ENCODE measurements at regions not wholly inside any gene's neighbourhood (a gene's known extent, or its start where the extent isn't known, plus 50 kb on each side); places are given as distances from the start of the nearest gene placed in this dataset.

GRCh38 chr18:76684265-76684664 lies 138.1 kb upstream of the ZNF236 start:
- DNase-seq (ENCODE audit: low spot score): no peak

GRCh38 chr18:76679945-76680344 lies 142.4 kb upstream of the ZNF236 start:
- DNase-seq (ENCODE audit: low spot score): no peak

- DNase-seq (ENCODE audit: low spot score): no peak
Observed at GRCh38 chr18:76679259-76679658, 143.1 kb upstream of the ZNF236 start.

- no peak for DNase-seq (ENCODE audit: low spot score)
Observed at GRCh38 chr18:76678248-76678647, 144.1 kb upstream of the ZNF236 start.

GRCh38 chr18:76674596-76674995 lies 147.8 kb upstream of the ZNF236 start:
- DNase-seq (ENCODE audit: low spot score): no peak

- no peak for DNase-seq (ENCODE audit: low spot score)
Observed at GRCh38 chr18:76673281-76674185, 148.8 kb upstream of the ZNF236 start.

- DNase-seq (ENCODE audit: low spot score): no peak
Observed at GRCh38 chr18:76672627-76673026, 149.7 kb upstream of the ZNF236 start.

- DNase-seq (ENCODE audit: low spot score): no peak
Observed at GRCh38 chr18:76670564-76671288, 151.6 kb upstream of the ZNF236 start.

GRCh38 chr18:76668546-76668945 lies 153.8 kb upstream of the ZNF236 start:
- no peak for DNase-seq (ENCODE audit: low spot score)

- DNase-seq (ENCODE audit: low spot score): no peak
Observed at GRCh38 chr18:76668119-76668518, 154.2 kb upstream of the ZNF236 start.

- no peak for DNase-seq (ENCODE audit: low spot score)
Observed at GRCh38 chr18:76667603-76668002, 154.8 kb upstream of the ZNF236 start.

GRCh38 chr18:76662626-76663025 lies 159.7 kb upstream of the ZNF236 start:
- no peak for DNase-seq (ENCODE audit: low spot score)

GRCh38 chr18:76660571-76661192 lies 161.7 kb upstream of the ZNF236 start:
- DNase-seq (ENCODE audit: low spot score): no peak

- no peak for DNase-seq (ENCODE audit: low spot score)
Observed at GRCh38 chr18:76658627-76659026, 163.6 kb upstream of the ZNF516 start.

GRCh38 chr18:76657911-76658470 lies 162.9 kb upstream of the ZNF516 start:
- no peak for DNase-seq (ENCODE audit: low spot score)

- no peak for DNase-seq (ENCODE audit: low spot score)
Observed at GRCh38 chr18:76656925-76657827, 162.1 kb upstream of the ZNF516 start.

GRCh38 chr18:76654577-76654976 lies 159.5 kb upstream of the ZNF516 start:
- no peak for DNase-seq (ENCODE audit: low spot score)

- no peak for DNase-seq (ENCODE audit: low spot score)
Observed at GRCh38 chr18:76647322-76647721, 152.3 kb upstream of the ZNF516 start.

GRCh38 chr18:76644580-76644979 lies 149.5 kb upstream of the ZNF516 start:
- no peak for DNase-seq (ENCODE audit: low spot score)

- DNase-seq (ENCODE audit: low spot score): no peak
Observed at GRCh38 chr18:76643996-76644395, 149.0 kb upstream of the ZNF516 start.

- no peak for DNase-seq (ENCODE audit: low spot score)
Observed at GRCh38 chr18:76643199-76643598, 148.2 kb upstream of the ZNF516 start.

Measured in GM03348 (cell line).